OCI-LY1 (cell line): ENCODE measurements at regions not wholly inside any gene's neighbourhood (a gene's known extent, or its start where the extent isn't known, plus 50 kb on each side); places are given as distances from the start of the nearest gene placed in this dataset.

Source experiments
- EZH2 ChIP-seq: fragments of 200-600 bp; sonication (generic), shearing (Covaris generic); IDR thresholded peaks from 2 replicates; pipeline ENCODE4 v1.8.0; 2017; ENCODE audit warnings: borderline replicate concordance, mixed run types, mild to moderate bottlenecking, antibody characterized with exemption, low read length, moderate library complexity, mixed read lengths
- TF ChIP-seq, protein P1 (sequence below): fragments of 200-600 bp; sonication (generic), shearing (Covaris generic); IDR thresholded peaks from 2 replicates; pipeline ENCODE4 v1.5.1; 2017; ENCODE audit warnings: mild to moderate bottlenecking, antibody characterized with exemption, low read length, moderate library complexity, mixed read lengths

GRCh38 chr10:91036807-91037411 is 116.0 kb upstream of the ANKRD1 start:
- TF ChIP-seq, protein P1, sequence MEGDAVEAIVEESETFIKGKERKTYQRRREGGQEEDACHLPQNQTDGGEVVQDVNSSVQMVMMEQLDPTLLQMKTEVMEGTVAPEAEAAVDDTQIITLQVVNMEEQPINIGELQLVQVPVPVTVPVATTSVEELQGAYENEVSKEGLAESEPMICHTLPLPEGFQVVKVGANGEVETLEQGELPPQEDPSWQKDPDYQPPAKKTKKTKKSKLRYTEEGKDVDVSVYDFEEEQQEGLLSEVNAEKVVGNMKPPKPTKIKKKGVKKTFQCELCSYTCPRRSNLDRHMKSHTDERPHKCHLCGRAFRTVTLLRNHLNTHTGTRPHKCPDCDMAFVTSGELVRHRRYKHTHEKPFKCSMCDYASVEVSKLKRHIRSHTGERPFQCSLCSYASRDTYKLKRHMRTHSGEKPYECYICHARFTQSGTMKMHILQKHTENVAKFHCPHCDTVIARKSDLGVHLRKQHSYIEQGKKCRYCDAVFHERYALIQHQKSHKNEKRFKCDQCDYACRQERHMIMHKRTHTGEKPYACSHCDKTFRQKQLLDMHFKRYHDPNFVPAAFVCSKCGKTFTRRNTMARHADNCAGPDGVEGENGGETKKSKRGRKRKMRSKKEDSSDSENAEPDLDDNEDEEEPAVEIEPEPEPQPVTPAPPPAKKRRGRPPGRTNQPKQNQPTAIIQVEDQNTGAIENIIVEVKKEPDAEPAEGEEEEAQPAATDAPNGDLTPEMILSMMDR: no peak
- TF ChIP-seq EZH2: no peak
